Adrenal gland (tissue), 5 donors: ENCODE measurements at regions not wholly inside any gene's neighbourhood (a gene's known extent, or its start where the extent isn't known, plus 50 kb on each side); places are given as distances from the start of the nearest gene placed in this dataset.

Experiments
- POLR2A ChIP-seq, 2 donors: fragments of 450-650 bp; IDR thresholded peaks; one replicate each; pipeline ENCODE4 v1.6.1; 2017; ENCODE audit warnings: antibody characterized with exemption in 2 of 2, mild to moderate bottlenecking in 2 of 2, moderate library complexity in 1 of 2
- TF ChIP-seq, protein P1 (sequence below), 6 experiments: fragments of 450-650 bp in 4 of 6; fragments of 200-600 bp in 2 of 6; sonication (generic) in 1 of 6; IDR thresholded peaks; 1 replicate in 5 of 6; 2 replicates in 1 of 6; pipeline versions ENCODE4 v1.5.1 to v1.8.0; 2016 to 2021; ENCODE audit warnings: antibody characterized with exemption in 6 of 6, mild to moderate bottlenecking in 2 of 6, moderate library complexity in 1 of 6
- donor health status: DM: no; HTN: no; CAD: no.

DNA sequence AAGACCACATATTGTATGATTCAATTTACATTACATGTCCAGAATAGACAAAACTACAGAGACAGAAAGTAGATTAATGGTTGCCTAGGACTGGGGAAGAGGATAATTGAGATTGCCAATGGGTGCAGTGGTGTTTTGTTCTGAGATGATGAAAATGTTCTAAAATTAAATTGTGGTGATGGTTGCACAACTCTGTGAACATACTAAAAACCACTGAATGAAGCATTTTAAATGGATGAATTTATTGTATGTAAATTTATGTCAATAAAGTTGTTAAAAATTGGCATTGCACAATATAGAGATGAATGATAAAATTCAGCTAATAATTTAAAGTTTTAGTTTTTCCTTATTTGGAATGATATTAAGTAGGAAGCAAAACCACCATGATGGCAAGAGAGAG is 109.5 kb upstream of the NR4A3 start:
- no peak for TF ChIP-seq POLR2A (IDR thresholded peaks at IDR 0.05)
- TF ChIP-seq, protein P1, sequence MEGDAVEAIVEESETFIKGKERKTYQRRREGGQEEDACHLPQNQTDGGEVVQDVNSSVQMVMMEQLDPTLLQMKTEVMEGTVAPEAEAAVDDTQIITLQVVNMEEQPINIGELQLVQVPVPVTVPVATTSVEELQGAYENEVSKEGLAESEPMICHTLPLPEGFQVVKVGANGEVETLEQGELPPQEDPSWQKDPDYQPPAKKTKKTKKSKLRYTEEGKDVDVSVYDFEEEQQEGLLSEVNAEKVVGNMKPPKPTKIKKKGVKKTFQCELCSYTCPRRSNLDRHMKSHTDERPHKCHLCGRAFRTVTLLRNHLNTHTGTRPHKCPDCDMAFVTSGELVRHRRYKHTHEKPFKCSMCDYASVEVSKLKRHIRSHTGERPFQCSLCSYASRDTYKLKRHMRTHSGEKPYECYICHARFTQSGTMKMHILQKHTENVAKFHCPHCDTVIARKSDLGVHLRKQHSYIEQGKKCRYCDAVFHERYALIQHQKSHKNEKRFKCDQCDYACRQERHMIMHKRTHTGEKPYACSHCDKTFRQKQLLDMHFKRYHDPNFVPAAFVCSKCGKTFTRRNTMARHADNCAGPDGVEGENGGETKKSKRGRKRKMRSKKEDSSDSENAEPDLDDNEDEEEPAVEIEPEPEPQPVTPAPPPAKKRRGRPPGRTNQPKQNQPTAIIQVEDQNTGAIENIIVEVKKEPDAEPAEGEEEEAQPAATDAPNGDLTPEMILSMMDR (IDR thresholded peaks at IDR 0.05), result no peak
